Kidney (tissue), 13 donors: ENCODE measurements at regions not wholly inside any gene's neighbourhood (a gene's known extent, or its start where the extent isn't known, plus 50 kb on each side); places are given as distances from the start of the nearest gene placed in this dataset.

Experiments used
- DNase-seq, 5 donors: peaks; one replicate each; pipeline ENCODE4 v3.0.0-alpha.2; 2013 to 2020
- FAIRE-seq: peaks from 2 replicates; lab custom pipeline; 2012; peaks lifted over from hg19 to GRCh38; lab: Jason Lieb, UNC
- H3K27ac ChIP-seq, 2 donors: one replicate each; pipeline ENCODE4 v1.7.0; 2013; ENCODE audit warnings: low read depth in 2 of 2, low read length in 2 of 2, inconsistent platforms in 1 of 2
- H3K27me3 ChIP-seq: one replicate; pipeline ENCODE4 v1.7.1; 2013; ENCODE audit warnings: low read length, inconsistent platforms; ENCODE audit not compliant: control insufficient read depth, insufficient read depth
- H3K36me3 ChIP-seq, 3 donors: one replicate each; pipeline versions ENCODE4 v1.7.0 to v1.7.1; 2013; ENCODE audit warnings: low read length in 3 of 3, control low read depth in 1 of 3, inconsistent platforms in 1 of 3; ENCODE audit not compliant: insufficient read depth in 3 of 3, control insufficient read depth in 2 of 3
- H3K4me1 ChIP-seq, 3 donors: one replicate each; pipeline versions ENCODE4 v1.7.0 to v1.7.1; 2013; ENCODE audit warnings: low read length in 3 of 3, inconsistent platforms in 1 of 3, low read depth in 1 of 3; ENCODE audit not compliant: control insufficient read depth in 2 of 3, insufficient read depth in 2 of 3
- H3K4me3 ChIP-seq, 3 donors: one replicate each; pipeline versions ENCODE4 v1.7.0 to v1.8.1; 2013; ENCODE audit warnings: low read length in 3 of 3, control low read depth in 1 of 3, inconsistent platforms in 1 of 3
- H3K9ac ChIP-seq, 3 donors: one replicate each; pipeline versions ENCODE4 v1.7.0 to v1.7.1; 2013; ENCODE audit warnings: low read length in 3 of 3, control low read depth in 1 of 3, inconsistent platforms in 1 of 3
- H3K9me3 ChIP-seq, 3 donors: one replicate each; pipeline versions ENCODE4 v1.7.0 to v1.7.1; 2013; ENCODE audit warnings: low read length in 3 of 3, control low read depth in 1 of 3, inconsistent platforms in 1 of 3; ENCODE audit not compliant: control insufficient read depth in 2 of 3, insufficient read depth in 1 of 3
- intact Hi-C: fragments of 100-400 bp; cut with DNase I; formaldehyde crosslinking; loops from one replicate; pipeline ENCODE4 v1.11.1; 2022
- TF ChIP-seq, protein P1 (sequence below): IDR thresholded peaks from 3 replicates; pipeline ENCODE4 v1.5.1; 2012; ENCODE audit warnings: mild to moderate bottlenecking, moderate library complexity, borderline replicate concordance; ENCODE audit not compliant: insufficient read depth; ENCODE audit errors: extremely low read depth
- donor health status: control.
- donor health status: control.
- donor health status: control.
- donor health status: control.
- donor health status: control.
- donor health status: DM: yes; HTN: yes; CAD: no.
- donor health status: Normal renal cell carcinoma (clear cell type).

DNA sequence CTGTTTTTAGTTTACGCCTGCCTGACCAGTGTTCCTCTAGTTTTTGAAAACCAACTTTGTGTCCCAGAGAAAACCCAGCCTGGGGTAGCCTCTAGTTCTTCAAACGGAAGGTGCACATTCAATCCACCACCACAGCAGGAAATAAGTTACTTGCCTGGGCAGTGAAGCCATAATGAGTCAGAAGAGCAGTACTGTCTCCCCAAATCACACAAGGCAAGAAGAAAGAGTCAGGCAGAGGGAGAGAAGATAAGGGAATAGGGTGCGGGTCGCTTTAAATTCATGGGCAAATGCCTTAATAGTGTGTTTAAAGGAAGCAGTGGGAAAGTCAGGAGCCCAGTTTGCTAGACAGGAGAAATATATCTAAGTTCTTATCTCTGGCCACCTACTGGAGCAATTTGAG lies 333.8 kb upstream of the GRIA3 start:
- no peaks in the 10 kb centered on the region for H3K4me1 ChIP-seq
- no peak overlapping the region for H3K4me3 ChIP-seq
- H3K27me3 ChIP-seq: no peaks in the 10 kb centered on the region
- FAIRE-seq: no peak
- intact Hi-C loops: no loop called here
- H3K9me3 ChIP-seq: no peaks in the 10 kb centered on the region
- no peaks in the 10 kb centered on the region for H3K36me3 ChIP-seq
- H3K27ac ChIP-seq: no peak overlapping the region
- no peak for DNase-seq
- TF ChIP-seq, protein P1, sequence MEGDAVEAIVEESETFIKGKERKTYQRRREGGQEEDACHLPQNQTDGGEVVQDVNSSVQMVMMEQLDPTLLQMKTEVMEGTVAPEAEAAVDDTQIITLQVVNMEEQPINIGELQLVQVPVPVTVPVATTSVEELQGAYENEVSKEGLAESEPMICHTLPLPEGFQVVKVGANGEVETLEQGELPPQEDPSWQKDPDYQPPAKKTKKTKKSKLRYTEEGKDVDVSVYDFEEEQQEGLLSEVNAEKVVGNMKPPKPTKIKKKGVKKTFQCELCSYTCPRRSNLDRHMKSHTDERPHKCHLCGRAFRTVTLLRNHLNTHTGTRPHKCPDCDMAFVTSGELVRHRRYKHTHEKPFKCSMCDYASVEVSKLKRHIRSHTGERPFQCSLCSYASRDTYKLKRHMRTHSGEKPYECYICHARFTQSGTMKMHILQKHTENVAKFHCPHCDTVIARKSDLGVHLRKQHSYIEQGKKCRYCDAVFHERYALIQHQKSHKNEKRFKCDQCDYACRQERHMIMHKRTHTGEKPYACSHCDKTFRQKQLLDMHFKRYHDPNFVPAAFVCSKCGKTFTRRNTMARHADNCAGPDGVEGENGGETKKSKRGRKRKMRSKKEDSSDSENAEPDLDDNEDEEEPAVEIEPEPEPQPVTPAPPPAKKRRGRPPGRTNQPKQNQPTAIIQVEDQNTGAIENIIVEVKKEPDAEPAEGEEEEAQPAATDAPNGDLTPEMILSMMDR: no peak
- H3K9ac ChIP-seq: no peak overlapping the region

DNA sequence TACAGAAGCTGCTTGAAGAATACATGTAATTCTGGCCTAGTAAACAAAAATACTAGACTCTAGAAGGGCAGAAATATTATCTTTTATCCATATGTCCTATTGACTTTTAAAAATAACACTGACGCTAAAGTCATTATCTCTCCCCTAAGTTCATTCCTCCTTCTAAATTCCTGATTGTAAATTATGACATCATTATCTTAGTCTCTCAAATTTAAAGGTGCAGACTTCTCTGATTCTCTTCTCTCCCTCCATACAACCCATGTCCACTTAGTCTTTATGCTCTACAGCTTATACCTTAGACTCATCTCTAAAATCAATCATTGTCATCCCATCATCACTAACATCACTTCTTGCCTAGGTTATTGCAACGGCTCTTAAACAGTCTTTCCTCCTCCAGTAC lies 327.9 kb upstream of the GRIA3 start:
- Histone ChIP-seq H3K4me1 (no peaks in the 10 kb centered on the region), H3K27me3 (no peaks in the 10 kb centered on the region), H3K4me3 (no peak overlapping the region), H3K36me3 (no peaks in the 10 kb centered on the region), H3K9ac (no peak overlapping the region), H3K27ac (no peak overlapping the region), H3K9me3 (no peaks in the 10 kb centered on the region)
- TF ChIP-seq, protein P1: no peak
- intact Hi-C loops: no loop called here
- DNase-seq (no peak), FAIRE-seq (no peak)

DNA sequence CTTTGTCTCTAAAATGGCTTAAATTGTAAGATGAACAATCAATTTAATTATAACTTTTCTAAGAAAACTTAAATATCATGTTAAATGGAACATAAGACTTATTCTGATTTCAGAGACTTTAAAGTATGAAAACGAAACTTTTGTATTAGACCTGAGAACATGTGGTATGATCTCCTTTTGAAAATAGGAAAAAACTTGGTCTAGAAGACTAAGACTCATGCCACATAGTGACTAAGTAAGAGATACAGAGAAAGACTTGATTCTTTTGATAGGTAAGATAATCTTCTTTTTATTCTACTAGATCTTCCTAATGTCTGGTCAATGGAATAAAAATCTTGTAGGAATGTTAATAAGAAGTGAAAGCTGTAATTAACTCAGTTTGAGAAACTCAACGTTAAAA lies 326.3 kb upstream of the GRIA3 start:
- H3K9me3 ChIP-seq: no peaks in the 10 kb centered on the region
- no peak for DNase-seq
- no peaks in the 10 kb centered on the region for H3K4me1 ChIP-seq
- H3K4me3 ChIP-seq: no peak overlapping the region
- peak; percentile 83 for FAIRE-seq
- H3K27ac ChIP-seq: no peak overlapping the region
- H3K36me3 ChIP-seq: no peaks in the 10 kb centered on the region
- no peaks in the 10 kb centered on the region for H3K27me3 ChIP-seq
- intact Hi-C loops: no loop called here
- TF ChIP-seq, protein P1: no peak
- no peak overlapping the region for H3K9ac ChIP-seq

DNA sequence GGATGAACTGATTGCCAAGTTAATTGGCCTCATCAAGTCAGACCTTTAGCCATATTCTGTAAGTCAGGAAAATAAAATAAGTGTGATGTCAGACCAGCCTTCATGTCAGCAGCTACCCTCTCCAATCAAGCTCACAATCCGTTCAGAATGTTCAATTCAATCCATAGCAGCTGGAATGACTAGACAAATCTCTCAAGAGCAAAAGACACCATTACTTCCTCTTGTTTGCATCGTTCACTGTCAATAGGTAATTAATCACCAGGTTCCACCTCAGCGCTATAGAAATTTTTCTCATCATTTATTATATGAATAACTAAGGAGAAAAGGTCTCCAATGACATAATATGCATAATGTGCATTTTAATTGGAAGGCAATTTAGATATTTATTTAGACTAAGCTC lies 321.0 kb upstream of the GRIA3 start:
- Histone ChIP-seq H3K4me3 (no peak overlapping the region), H3K27ac (no peak overlapping the region), H3K9ac (no peak overlapping the region), H3K27me3 (no peaks in the 10 kb centered on the region), H3K4me1 (no peaks in the 10 kb centered on the region), H3K9me3 (no peaks in the 10 kb centered on the region), H3K36me3 (no peaks in the 10 kb centered on the region)
- TF ChIP-seq, protein P1: no peak
- intact Hi-C loops: no loop called here
- DNase-seq (no peak), FAIRE-seq (no peak)
